IMR-90 (cell line): ENCODE measurements at regions not wholly inside any gene's neighbourhood (a gene's known extent, or its start where the extent isn't known, plus 50 kb on each side); places are given as distances from the start of the nearest gene placed in this dataset.

Experiments used
- ATAC-seq: fragments of 200-7000 bp; cut with Tn5 transposase; 2 replicates; pipeline ENCODE4 v1.9.1; 2020; ENCODE audit warnings: low read depth, mild to moderate bottlenecking, moderate library complexity
- BruUV-seq: library from RNA; stranded (reverse); fragments of 400-500 nt; replicated peaks from 2 replicates; lab custom pipeline; 2021; lab: Mats Ljungman, UMichigan
- CTCF ChIA-PET: fragments of 300-600 bp; formaldehyde crosslinking; extraction: SDS; loops from one replicate; lab custom pipeline; 2021; ENCODE audit warnings: antibody characterized with exemption; lab: Yijun Ruan, JAX
- POLR2A ChIA-PET: fragments of 300-600 bp; sonication (Branson Sonifier 250); formaldehyde crosslinking; loops from one replicate; lab custom pipeline; 2022; ENCODE audit warnings: antibody characterized with exemption; ENCODE audit not compliant: unreplicated experiment; lab: Charles Lee
- DNase-seq: peaks from one replicate; pipeline ENCODE4 v3.0.0; 2013
- H2AFZ ChIP-seq: replicated peaks from 2 replicates; pipeline ENCODE3; 2013; ENCODE audit warnings: low read length, mild to moderate bottlenecking; ENCODE audit not compliant: poor library complexity
- H2AK5ac ChIP-seq: 2 replicates; pipeline ENCODE4 v1.6.1; 2013; ENCODE audit warnings: low read depth, low read length, inconsistent platforms
- H2AK9ac ChIP-seq: replicated peaks from 2 replicates; pipeline ENCODE3; 2013; ENCODE audit warnings: mild to moderate bottlenecking, low read depth, low read length, moderate library complexity; ENCODE audit not compliant: poor library complexity
- H2BK120ac ChIP-seq: 2 replicates; pipeline ENCODE4 v1.6.1; 2013; ENCODE audit warnings: low read depth, low read length, inconsistent platforms
- H2BK15ac ChIP-seq: 3 replicates; pipeline ENCODE4 v1.6.1; 2013; ENCODE audit warnings: low read depth, low read length, inconsistent platforms
- H2BK20ac ChIP-seq: 2 replicates; pipeline ENCODE4 v1.6.1; 2013; ENCODE audit warnings: low read depth, mild to moderate bottlenecking, inconsistent platforms, low read length, moderate library complexity
- H2BK5ac ChIP-seq: 2 replicates; pipeline ENCODE4 v1.6.1; 2013; ENCODE audit warnings: mild to moderate bottlenecking, low read depth, low read length, inconsistent platforms; ENCODE audit not compliant: poor library complexity, severe bottlenecking
- H3K14ac ChIP-seq: replicated peaks from 2 replicates; pipeline ENCODE4 v1.6.1; 2013; ENCODE audit warnings: low read depth, low read length, inconsistent platforms
- H3K18ac ChIP-seq: 2 replicates; pipeline ENCODE4 v1.6.1; 2013; ENCODE audit warnings: low read depth, low read length, control low read depth
- H3K23ac ChIP-seq: 2 replicates; pipeline ENCODE4 v1.6.1; 2013; ENCODE audit warnings: low read depth, low read length, inconsistent platforms
- H3K27ac ChIP-seq: 2 replicates; pipeline ENCODE4 v1.5.1; 2013; ENCODE audit warnings: mild to moderate bottlenecking, control low read depth, low read length; ENCODE audit not compliant: insufficient read depth
- H3K27me3 ChIP-seq: 2 replicates; pipeline ENCODE4 v1.6.1; 2013; ENCODE audit warnings: low read length; ENCODE audit not compliant: control insufficient read depth, insufficient read depth
- H3K36me3 ChIP-seq: 2 replicates; pipeline ENCODE4 v1.6.1; 2013; ENCODE audit warnings: low read length, mixed read lengths; ENCODE audit not compliant: control insufficient read depth, insufficient read depth
- H3K4ac ChIP-seq: 2 replicates; pipeline ENCODE4 v1.6.1; 2013; ENCODE audit warnings: low read depth, low read length, inconsistent platforms
- H3K4me1 ChIP-seq: 2 replicates; pipeline ENCODE4 v1.6.1; 2013; ENCODE audit warnings: low read length, mixed read lengths; ENCODE audit not compliant: control insufficient read depth, insufficient read depth
- H3K4me2 ChIP-seq: 2 replicates; pipeline ENCODE4 v1.6.1; 2013; ENCODE audit warnings: low read depth, mild to moderate bottlenecking, control low read depth, low read length, moderate library complexity
- H3K4me3 ChIP-seq: 2 replicates; pipeline ENCODE4 v1.5.1; 2013; ENCODE audit warnings: low read depth, mild to moderate bottlenecking, control low read depth, low read length, moderate library complexity; ENCODE audit not compliant: insufficient read depth
- H3K56ac ChIP-seq: 2 replicates; pipeline ENCODE4 v1.6.1; 2013; ENCODE audit warnings: low read length, inconsistent platforms; ENCODE audit not compliant: insufficient read depth; ENCODE audit errors: extremely low read depth
- H3K79me1 ChIP-seq, 2 experiments: 2 replicates each; pipeline ENCODE4 v1.6.1; 2013; ENCODE audit warnings: low read length in 2 of 2, inconsistent platforms in 1 of 2, low read depth in 1 of 2
- H3K9ac ChIP-seq: 2 replicates; pipeline ENCODE4 v1.6.1; 2013; ENCODE audit warnings: low read depth, low read length, control low read depth
- H3K9me1 ChIP-seq: 2 replicates; pipeline ENCODE4 v1.6.1; 2013; ENCODE audit warnings: low read length, inconsistent platforms; ENCODE audit not compliant: insufficient read depth
- H3K9me3 ChIP-seq: 2 replicates; pipeline ENCODE4 v1.6.1; 2013; ENCODE audit warnings: low read length; ENCODE audit not compliant: control insufficient read depth, insufficient read depth
- H4K20me1 ChIP-seq: 2 replicates; pipeline ENCODE4 v1.6.1; 2013; ENCODE audit warnings: low read length, inconsistent platforms; ENCODE audit not compliant: insufficient read depth
- H4K5ac ChIP-seq: 2 replicates; pipeline ENCODE4 v1.6.1; 2013; ENCODE audit warnings: mild to moderate bottlenecking, low read depth, low read length, control low read depth
- H4K8ac ChIP-seq, 2 experiments: 2 replicates each; pipeline ENCODE4 v1.6.1; 2013; ENCODE audit warnings: low read depth in 2 of 2, low read length in 2 of 2, control low read depth in 1 of 2, inconsistent platforms in 1 of 2
- H4K91ac ChIP-seq: 2 replicates; pipeline ENCODE4 v1.6.1; 2013; ENCODE audit warnings: low read depth, low read length, inconsistent platforms; ENCODE audit not compliant: insufficient read depth
- BHLHE40 ChIP-seq: fragments of 150-350 bp; IDR thresholded peaks from 2 replicates; pipeline ENCODE4 v1.6.1; 2016; ENCODE audit warnings: mild to moderate bottlenecking, low read depth, low read length
- RAD21 ChIP-seq: IDR thresholded peaks from 2 replicates; pipeline ENCODE4 v1.6.1; 2012; ENCODE audit warnings: low read length, improper control_type of control experiment
- USF2 ChIP-seq: fragments of 150-350 bp; IDR thresholded peaks from 2 replicates; pipeline ENCODE4 v1.6.1; 2017; ENCODE audit warnings: mild to moderate bottlenecking, antibody characterized with exemption, low read length, low read depth
- WGBS, 2 experiments: methylation state at CpG; one replicate each; pipeline versions ENCODE4 v1.1.5 to v1.1.7; 2013; ENCODE audit warnings: missing lambda C conversion rate in 2 of 2; ENCODE audit not compliant: insufficient read length in 1 of 2; ENCODE audit errors: extremely low coverage in 2 of 2; 5-methylcytosine and 5-hydroxymethylcytosine counted together
- dilution Hi-C: fragments of 300-500 bp; cut with HindIII; formaldehyde crosslinking; loops from one replicate; pipeline ENCODE4 v1.14.3; 2018; ENCODE audit warnings: low sequenced_read_pairs; ENCODE audit not compliant: unreplicated experiment
- in situ Hi-C: fragments of 300-500 bp; cut with MboI; formaldehyde crosslinking; loops from 3 replicates; pipeline ENCODE4 v1.14.3; 2019; ENCODE audit warnings: low sequenced_read_pairs, inconsistent platforms, mixed read lengths
- intact Hi-C: fragments of 100-400 bp; cut with micrococcal nuclease; formaldehyde crosslinking; loops from 2 replicates; pipeline ENCODE4 v1.10.0; 2022

GRCh38 chr2:219959471-219959870 lies 332.0 kb downstream of the SLC4A3 start:
- H2AK5ac ChIP-seq: no peak overlapping the region
- no peaks in the 10 kb centered on the region for H4K20me1 ChIP-seq
- no peak overlapping the region for H3K14ac ChIP-seq
- H3K4ac ChIP-seq: no peak overlapping the region
- H3K4me1 ChIP-seq: no peaks in the 10 kb centered on the region
- H3K4me3 ChIP-seq: no peak overlapping the region
- H2BK15ac ChIP-seq: no peak overlapping the region
- H3K56ac ChIP-seq: no peak overlapping the region
- no peaks in the 10 kb centered on the region for H3K36me3 ChIP-seq
- H3K9me3 ChIP-seq: peaks cover 11% of the 10 kb centered on the region; the same call in 1 of the 2 replicates
- H4K8ac ChIP-seq: no peak overlapping the region
- H3K4me2 ChIP-seq: no peak overlapping the region
- H3K9ac ChIP-seq: no peak overlapping the region
- WGBS, 2 experiments: no CpG with 5 or more reads among the region's 4 CpGs
- H3K79me1 ChIP-seq: no peaks in the 10 kb centered on the region
- POLR2A ChIA-PET: no interaction called here
- BruUV-seq: no TSS peak
- intact Hi-C loops: no loop called here
- H3K23ac ChIP-seq: no peak overlapping the region
- no peak overlapping the region for H2AFZ ChIP-seq
- in situ Hi-C loops: no loop called here
- no peak overlapping the region for H2BK120ac ChIP-seq
- dilution Hi-C loops: no loop called here
- CTCF ChIA-PET: interaction anchor here (0.7 kb wide), 1 partner anchor 14 kb away, joined by 5 read pairs; no protein-coding TSS in a partner anchor
- no peak overlapping the region for H4K91ac ChIP-seq
- ATAC-seq (peak; percentile 63), DNase-seq (peak; percentile 72)
- H3K9me1 ChIP-seq: no peaks in the 10 kb centered on the region
- H2BK20ac ChIP-seq: no peak overlapping the region; the same call in 1 of the 2 replicates
- no peaks in the 10 kb centered on the region for H3K27me3 ChIP-seq
- TF ChIP-seq BHLHE40 (peak; percentile 94), RAD21 (no peak), USF2 (peak; percentile 55; the same call in 1 of the 2 replicates)
- no peak overlapping the region for H2BK5ac ChIP-seq
- no peak overlapping the region for H4K5ac ChIP-seq
- no peak overlapping the region for H3K27ac ChIP-seq
- no peak overlapping the region for H2AK9ac ChIP-seq
- no peak overlapping the region for H3K18ac ChIP-seq
